ENCODE measurements at regions not wholly inside any gene's neighbourhood (a gene's known extent, or its start where the extent isn't known, plus 50 kb on each side); places are given as distances from the start of the nearest gene placed in this dataset.

DNA sequence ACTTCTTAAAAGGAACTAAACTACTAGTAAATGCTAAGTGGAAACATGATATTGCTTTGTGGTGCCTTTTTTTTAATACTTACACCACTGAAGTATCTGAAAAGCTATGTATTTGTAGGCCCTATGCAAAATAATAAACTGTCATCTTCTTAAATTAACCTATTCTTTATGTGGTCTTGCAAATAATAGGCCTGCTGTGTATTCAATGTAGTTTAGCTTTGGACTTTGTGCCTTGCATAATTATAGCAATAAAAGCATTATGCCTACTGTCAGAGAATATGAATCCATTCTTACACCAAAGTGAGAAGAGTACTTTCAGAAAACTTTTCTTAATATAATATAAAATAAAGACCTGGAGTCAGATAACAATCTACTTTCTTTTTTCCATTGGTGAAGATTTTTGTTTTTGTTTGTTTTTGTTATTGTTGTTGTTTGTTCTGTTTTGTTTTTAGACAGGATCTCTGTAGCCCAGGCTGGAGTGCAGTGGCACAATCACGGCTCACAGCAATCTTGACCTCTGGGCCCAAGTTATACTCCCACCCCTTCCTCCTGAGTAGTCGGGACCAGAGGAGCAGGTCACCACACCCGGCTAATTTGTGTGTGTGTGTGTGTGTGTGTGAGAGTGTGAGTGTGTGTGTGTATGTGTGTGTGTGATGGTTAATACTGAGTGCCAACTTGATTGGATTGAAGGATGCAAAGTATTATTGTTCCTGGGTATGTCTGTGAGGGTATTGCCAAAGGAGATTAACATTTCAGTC lies 213.8 kb downstream of the SLC6A15 start:
- 63 to 82% (median 71%) methylated on average over 3 of the region's 3 CpGs for WGBS, 4 donors
- intact Hi-C loops (cut with DNase I), result no loop called here

GRCh38 chr12:84696908-84697540 lies 215.6 kb downstream of the SLC6A15 start:
- H3K9me3 ChIP-seq (replicated peaks in 1 of 3), result no peaks in the 10 kb centered on the region
- H3K27ac ChIP-seq, result no peak overlapping the region
- no peaks in the 10 kb centered on the region for H3K27me3 ChIP-seq
- TF ChIP-seq, protein P1, sequence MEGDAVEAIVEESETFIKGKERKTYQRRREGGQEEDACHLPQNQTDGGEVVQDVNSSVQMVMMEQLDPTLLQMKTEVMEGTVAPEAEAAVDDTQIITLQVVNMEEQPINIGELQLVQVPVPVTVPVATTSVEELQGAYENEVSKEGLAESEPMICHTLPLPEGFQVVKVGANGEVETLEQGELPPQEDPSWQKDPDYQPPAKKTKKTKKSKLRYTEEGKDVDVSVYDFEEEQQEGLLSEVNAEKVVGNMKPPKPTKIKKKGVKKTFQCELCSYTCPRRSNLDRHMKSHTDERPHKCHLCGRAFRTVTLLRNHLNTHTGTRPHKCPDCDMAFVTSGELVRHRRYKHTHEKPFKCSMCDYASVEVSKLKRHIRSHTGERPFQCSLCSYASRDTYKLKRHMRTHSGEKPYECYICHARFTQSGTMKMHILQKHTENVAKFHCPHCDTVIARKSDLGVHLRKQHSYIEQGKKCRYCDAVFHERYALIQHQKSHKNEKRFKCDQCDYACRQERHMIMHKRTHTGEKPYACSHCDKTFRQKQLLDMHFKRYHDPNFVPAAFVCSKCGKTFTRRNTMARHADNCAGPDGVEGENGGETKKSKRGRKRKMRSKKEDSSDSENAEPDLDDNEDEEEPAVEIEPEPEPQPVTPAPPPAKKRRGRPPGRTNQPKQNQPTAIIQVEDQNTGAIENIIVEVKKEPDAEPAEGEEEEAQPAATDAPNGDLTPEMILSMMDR (IDR thresholded peaks at IDR 0.05), result no peak
- TF ChIP-seq POLR2A (IDR thresholded peaks at IDR 0.05), result no peak
- no peaks in the 10 kb centered on the region for H3K4me1 ChIP-seq (replicated peaks in 1 of 2)
- H3K4me3 ChIP-seq, result no peak overlapping the region
- WGBS, 4 donors, result 36 to 62% (median 46%) methylated on average over 3 of the region's 3 CpGs
- no peaks in the 10 kb centered on the region for H3K36me3 ChIP-seq (replicated peaks in 1 of 2)
- intact Hi-C loops (cut with DNase I), result no loop called here
- no peak for DNase-seq

More for the DNA sequence above, 213.8 kb downstream of the SLC6A15 start:
- TF ChIP-seq, protein P1 (IDR thresholded peaks at IDR 0.05), result no peak
- no peak for TF ChIP-seq POLR2A (IDR thresholded peaks at IDR 0.05)
- Histone ChIP-seq H3K36me3 (replicated peaks in 1 of 2) (no peaks in the 10 kb centered on the region), H3K27me3 (no peaks in the 10 kb centered on the region), H3K4me1 (replicated peaks in 1 of 2) (no peaks in the 10 kb centered on the region), H3K4me3 (no peak overlapping the region), H3K9me3 (replicated peaks in 1 of 3) (no peaks in the 10 kb centered on the region), H3K27ac (no peak overlapping the region)
- DNase-seq, result no peak

DNA sequence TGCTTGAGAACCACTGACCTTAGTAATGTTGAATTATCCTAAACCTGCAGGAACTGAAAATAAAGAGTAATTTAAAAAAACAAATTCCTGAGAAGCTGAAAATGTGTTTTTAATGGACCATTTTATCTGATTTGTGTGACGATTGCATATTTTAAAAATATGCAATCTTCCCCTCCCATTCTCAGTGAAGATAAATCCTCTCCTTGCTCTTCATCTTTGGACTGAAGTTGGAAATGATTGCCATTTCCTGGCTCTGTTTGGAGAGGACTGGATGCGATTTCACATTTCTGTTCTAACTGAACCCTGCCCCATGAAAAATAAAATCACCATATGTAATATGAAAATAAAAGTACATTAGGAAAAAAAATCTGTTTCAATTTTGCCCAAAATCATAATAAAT lies 216.3 kb downstream of the SLC6A15 start:
- no peak overlapping the region for H3K4me3 ChIP-seq
- H3K9me3 ChIP-seq (replicated peaks in 1 of 3), result no peaks in the 10 kb centered on the region
- H3K27me3 ChIP-seq, result no peaks in the 10 kb centered on the region
- intact Hi-C loops (cut with DNase I), result no loop called here
- WGBS, 4 donors, result 49 to 61% (median 55%) methylated on average over 2 of the region's 2 CpGs
- H3K36me3 ChIP-seq (replicated peaks in 1 of 2), result no peaks in the 10 kb centered on the region
- H3K4me1 ChIP-seq (replicated peaks in 1 of 2), result no peaks in the 10 kb centered on the region
- TF ChIP-seq POLR2A (IDR thresholded peaks at IDR 0.05), result no peak
- TF ChIP-seq, protein P1 (IDR thresholded peaks at IDR 0.05), result no peak
- no peak overlapping the region for H3K27ac ChIP-seq
- DNase-seq, result no peak

GRCh38 chr12:84694116-84694515 lies 218.5 kb downstream of the SLC6A15 start:
- no peaks in the 10 kb centered on the region for H3K4me1 ChIP-seq (replicated peaks in 1 of 2)
- intact Hi-C loops (cut with DNase I), result no loop called here
- no peaks in the 10 kb centered on the region for H3K27me3 ChIP-seq
- DNase-seq, result no peak
- no peaks in the 10 kb centered on the region for H3K9me3 ChIP-seq (replicated peaks in 1 of 3)
- TF ChIP-seq POLR2A (IDR thresholded peaks at IDR 0.05), result no peak
- no peak overlapping the region for H3K27ac ChIP-seq
- no peak overlapping the region for H3K4me3 ChIP-seq
- H3K36me3 ChIP-seq (replicated peaks in 1 of 2), result no peaks in the 10 kb centered on the region

DNA sequence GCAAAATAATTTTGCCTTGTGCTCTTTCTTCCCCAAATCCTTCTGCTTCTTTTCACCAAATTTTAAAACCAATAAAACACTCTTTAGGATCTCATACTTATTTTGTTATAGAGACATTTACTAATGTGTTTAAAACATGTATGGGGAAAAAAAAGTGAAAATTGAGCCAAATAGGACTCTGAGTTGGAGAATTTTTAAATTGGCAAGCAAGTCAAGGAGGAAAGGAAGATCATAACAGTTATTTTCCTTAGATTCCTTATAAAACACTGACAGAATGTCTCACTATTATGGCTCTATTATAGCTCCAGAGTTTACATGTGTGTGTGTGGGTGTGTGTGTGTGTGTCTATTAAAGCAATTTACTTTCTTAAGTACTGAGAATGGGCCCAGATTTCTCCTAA lies 220.5 kb downstream of the SLC6A15 start:
- no peak overlapping the region for H3K27ac ChIP-seq
- H3K36me3 ChIP-seq (replicated peaks in 1 of 2), result no peaks in the 10 kb centered on the region
- TF ChIP-seq POLR2A (IDR thresholded peaks at IDR 0.05), result no peak
- TF ChIP-seq, protein P1 (IDR thresholded peaks at IDR 0.05), result no peak
- no peak overlapping the region for H3K4me3 ChIP-seq
- intact Hi-C loops (cut with DNase I), result no loop called here
- no peaks in the 10 kb centered on the region for H3K4me1 ChIP-seq (replicated peaks in 1 of 2)
- DNase-seq, result no peak
- H3K27me3 ChIP-seq, result no peaks in the 10 kb centered on the region
- H3K9me3 ChIP-seq (replicated peaks in 1 of 3), result no peaks in the 10 kb centered on the region

Measured in adrenal gland (tissue), 9 donors.